COLO829 (cell line): ENCODE measurements at regions not wholly inside any gene's neighbourhood (a gene's known extent, or its start where the extent isn't known, plus 50 kb on each side); places are given as distances from the start of the nearest gene placed in this dataset.

Experiments used
- DNase-seq: peaks from one replicate; pipeline ENCODE4 v3.0.0; 2012; ENCODE audit warnings: low spot score

GRCh38 chrX:112901869-112902725, 61.5 kb upstream of the AMOT start:
- no peak for DNase-seq

- DNase-seq: no peak
These were observed 55.4 kb upstream of the AMOT start for GRCh38 chrX:112896051-112896450.
